OCI-LY1 (cell line): ENCODE measurements at regions not wholly inside any gene's neighbourhood (a gene's known extent, or its start where the extent isn't known, plus 50 kb on each side); places are given as distances from the start of the nearest gene placed in this dataset.

Experiments
- H2AFZ ChIP-seq: fragments of 200-600 bp; sonication (generic), shearing (Covaris generic); 2 replicates; pipeline ENCODE4 v1.6.0; 2014; ENCODE audit warnings: antibody characterized with exemption, mild to moderate bottlenecking, low read length
- H3F3A ChIP-seq: fragments of 200-600 bp; sonication (generic), shearing (Covaris generic); 2 replicates; pipeline ENCODE4 v1.6.0; 2014; ENCODE audit warnings: mild to moderate bottlenecking, antibody characterized with exemption, low read length, moderate library complexity; ENCODE audit not compliant: insufficient read depth
- H3K27ac ChIP-seq: fragments of 200-600 bp; sonication (generic); 2 replicates; pipeline ENCODE4 v1.5.1; 2014; ENCODE audit warnings: low read length, mixed run types, mild to moderate bottlenecking, low read depth; ENCODE audit not compliant: poor library complexity, severe bottlenecking
- H3K27me3 ChIP-seq: fragments of 200-600 bp; sonication (generic); 2 replicates; pipeline ENCODE4 v1.6.0; 2014; ENCODE audit warnings: antibody characterized with exemption, mild to moderate bottlenecking, low read length, moderate library complexity; ENCODE audit not compliant: insufficient read depth
- H3K36me3 ChIP-seq: fragments of 200-600 bp; sonication (generic); 2 replicates; pipeline ENCODE4 v1.6.1; 2014; ENCODE audit warnings: mild to moderate bottlenecking, antibody characterized with exemption, low read length, moderate library complexity, mixed read lengths; ENCODE audit not compliant: insufficient read depth
- H3K4me1 ChIP-seq: fragments of 200-600 bp; sonication (generic); 2 replicates; pipeline ENCODE4 v1.5.1; 2014; ENCODE audit warnings: mild to moderate bottlenecking, low read length, moderate library complexity; ENCODE audit not compliant: insufficient read depth, severe bottlenecking
- H3K4me2 ChIP-seq: fragments of 200-600 bp; sonication (generic), shearing (Covaris generic); 2 replicates; pipeline ENCODE4 v1.6.1; 2014; ENCODE audit warnings: low read length
- H3K4me3 ChIP-seq: fragments of 200-600 bp; sonication (generic); 2 replicates; pipeline ENCODE4 v1.5.1; 2014; ENCODE audit warnings: low read length, low read depth, mild to moderate bottlenecking, mixed read lengths; ENCODE audit not compliant: poor library complexity, severe bottlenecking
- H3K79me2 ChIP-seq: fragments of 200-600 bp; shearing (Covaris generic); 2 replicates; pipeline ENCODE4 v1.6.1; 2016; ENCODE audit warnings: mixed run types, low read length, mixed read lengths; ENCODE audit not compliant: insufficient read depth
- H3K9ac ChIP-seq: fragments of 200-600 bp; sonication (generic), shearing (Covaris generic); 2 replicates; pipeline ENCODE4 v1.6.1; 2014; ENCODE audit warnings: mild to moderate bottlenecking, low read length, mixed read lengths
- H3K9me2 ChIP-seq: fragments of 200-600 bp; sonication (generic), shearing (Covaris generic); 2 replicates; pipeline ENCODE4 v1.6.1; 2014; ENCODE audit warnings: low read depth, mild to moderate bottlenecking, low read length, mixed read lengths
- H3K9me3 ChIP-seq: fragments of 200-600 bp; shearing (Covaris generic); 2 replicates; pipeline ENCODE4 v1.6.1; 2014; ENCODE audit warnings: low read length, mixed read lengths
- H4K20me1 ChIP-seq: fragments of 200-600 bp; sonication (generic), shearing (Covaris generic); 2 replicates; pipeline ENCODE4 v1.6.0; 2016; ENCODE audit warnings: mild to moderate bottlenecking, low read length; ENCODE audit not compliant: insufficient read depth
- CTCF ChIP-seq: fragments of 200-600 bp; sonication (generic), shearing (Covaris generic); IDR thresholded peaks from 2 replicates; pipeline ENCODE4 v1.5.1; 2017; ENCODE audit warnings: mild to moderate bottlenecking, antibody characterized with exemption, low read length, moderate library complexity, mixed read lengths
- EZH2 ChIP-seq: fragments of 200-600 bp; sonication (generic), shearing (Covaris generic); IDR thresholded peaks from 2 replicates; pipeline ENCODE4 v1.8.0; 2017; ENCODE audit warnings: borderline replicate concordance, mixed run types, mild to moderate bottlenecking, antibody characterized with exemption, low read length, moderate library complexity, mixed read lengths

- Histone ChIP-seq H3K79me2 (no peaks in the 10 kb centered on the region), H3K4me1 (peaks cover 17% of the 10 kb centered on the region), H3K36me3 (no peaks in the 10 kb centered on the region), H4K20me1 (no peaks in the 10 kb centered on the region), H3K9me3 (no peaks in the 10 kb centered on the region), H3K9me2 (no peaks in the 10 kb centered on the region), H3K4me3 (no peak overlapping the region), H3K9ac (no peak overlapping the region), H3K4me2 (no peak overlapping the region), H3K27me3 (no peaks in the 10 kb centered on the region; the same call in 1 of the 2 replicates), H2AFZ (no peak overlapping the region), H3K27ac (no peak overlapping the region), H3F3A (no peaks in the 10 kb centered on the region)
- TF ChIP-seq CTCF: no peak
- TF ChIP-seq EZH2: no peak
Observed at GRCh38 chr21:38908537-38908936, 102.8 kb downstream of the ETS2 start.

- H3K4me2 ChIP-seq: no peak overlapping the region
- H3K27me3 ChIP-seq: no peaks in the 10 kb centered on the region; the same call in 1 of the 2 replicates
- no peaks in the 10 kb centered on the region for H3F3A ChIP-seq
- no peak overlapping the region for H3K9ac ChIP-seq
- H3K9me2 ChIP-seq: no peaks in the 10 kb centered on the region
- no peaks in the 10 kb centered on the region for H3K79me2 ChIP-seq
- no peak overlapping the region for H2AFZ ChIP-seq
- no peaks in the 10 kb centered on the region; the same call in 1 of the 2 replicates for H3K9me3 ChIP-seq
- TF ChIP-seq CTCF (no peak), EZH2 (no peak)
- no peaks in the 10 kb centered on the region for H4K20me1 ChIP-seq
- no peak overlapping the region for H3K27ac ChIP-seq
- H3K36me3 ChIP-seq: no peaks in the 10 kb centered on the region; the same call in 1 of the 2 replicates
- peaks cover 11% of the 10 kb centered on the region for H3K4me1 ChIP-seq
- no peak overlapping the region for H3K4me3 ChIP-seq
Observed at GRCh38 chr21:38905752-38906151, 100.0 kb downstream of the ETS2 start.

- Histone ChIP-seq H3K36me3 (no peaks in the 10 kb centered on the region; the same call in 1 of the 2 replicates), H3K9me3 (peaks cover 4% of the 10 kb centered on the region; the same call in 1 of the 2 replicates), H3F3A (no peaks in the 10 kb centered on the region), H3K4me3 (no peak overlapping the region), H3K9ac (no peak overlapping the region), H2AFZ (no peak overlapping the region), H3K4me1 (peaks cover 7% of the 10 kb centered on the region), H3K9me2 (no peaks in the 10 kb centered on the region), H3K27ac (no peak overlapping the region), H3K79me2 (no peaks in the 10 kb centered on the region), H3K27me3 (no peaks in the 10 kb centered on the region; the same call in 1 of the 2 replicates), H4K20me1 (no peaks in the 10 kb centered on the region), H3K4me2 (no peak overlapping the region)
- no peak for TF ChIP-seq CTCF
- no peak for TF ChIP-seq EZH2
Observed at GRCh38 chr21:38905328-38905727, 99.6 kb downstream of the ETS2 start.
